ENCODE measurements at regions not wholly inside any gene's neighbourhood (a gene's known extent, or its start where the extent isn't known, plus 50 kb on each side); places are given as distances from the start of the nearest gene placed in this dataset.
A peak's percentile ranks its signal among the peaks of the same experiment; 100 is the strongest.
"Not testable (repeated sequence)": the region's sequence is repeated elsewhere in the genome, so short reads cannot be mapped to it uniquely, and the experiment has no call there.

DNA sequence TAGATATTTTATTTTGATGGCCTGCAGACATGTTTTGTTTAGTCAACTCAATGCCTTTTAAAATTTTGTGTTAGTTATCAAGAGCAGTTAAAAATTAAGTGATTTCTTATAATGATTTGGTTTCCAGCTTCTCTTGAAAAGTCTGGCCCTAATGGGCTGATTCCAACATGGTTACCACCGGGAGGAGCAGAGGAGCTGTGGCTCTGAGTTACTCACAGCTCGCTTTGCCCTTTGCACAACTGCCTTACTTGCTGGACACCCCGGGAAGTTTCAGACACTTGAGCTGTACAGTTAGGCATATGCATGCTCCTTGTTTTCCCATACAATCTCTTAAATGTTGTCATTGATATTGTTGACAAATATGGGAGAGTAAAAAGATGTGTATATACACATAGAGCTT lies 173.1 kb upstream of the MMS22L start:
- peak; percentile 5 for DNase-seq (ENCODE audit: low spot score)

DNA sequence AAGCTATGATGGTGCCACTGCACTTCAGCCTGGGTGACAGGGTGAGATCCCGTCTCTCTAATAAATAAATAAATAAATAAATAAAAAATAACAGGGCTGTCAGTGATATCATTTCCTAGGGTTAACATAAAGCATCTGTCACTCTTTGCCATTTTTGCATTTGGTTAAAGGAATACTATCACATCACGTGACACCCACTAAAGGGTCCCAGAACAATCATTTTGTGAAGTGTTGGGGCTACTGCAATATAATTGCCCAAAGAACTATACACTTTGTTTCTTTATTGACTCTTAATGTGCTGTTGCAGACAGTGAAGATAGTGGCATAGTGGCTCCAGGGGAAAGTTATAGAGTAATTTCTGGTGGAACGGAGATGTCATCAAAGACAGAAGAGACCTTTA lies 176.5 kb upstream of the MMS22L start:
- no peak for DNase-seq (ENCODE audit: low spot score)

DNA sequence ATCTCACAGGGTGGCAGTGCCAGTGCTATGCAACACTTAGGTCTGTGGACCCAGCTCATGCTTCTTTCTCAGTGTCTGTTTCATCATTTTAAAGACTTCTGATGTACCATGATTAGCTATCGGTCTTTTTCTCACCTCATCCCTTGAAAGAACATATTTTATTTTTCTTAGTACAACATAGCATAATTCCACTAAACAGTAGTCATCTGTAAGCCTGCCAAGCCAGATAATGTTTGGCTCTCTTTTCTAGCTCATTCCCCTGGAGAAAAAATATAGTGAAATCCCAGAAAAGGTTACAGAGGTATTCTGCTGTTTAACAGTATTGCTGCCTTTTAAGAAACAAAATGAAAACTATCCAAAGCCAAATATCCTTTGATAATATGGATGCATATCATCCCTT lies 177.0 kb upstream of the MMS22L start:
- DNase-seq (ENCODE audit: low spot score): no peak

DNA sequence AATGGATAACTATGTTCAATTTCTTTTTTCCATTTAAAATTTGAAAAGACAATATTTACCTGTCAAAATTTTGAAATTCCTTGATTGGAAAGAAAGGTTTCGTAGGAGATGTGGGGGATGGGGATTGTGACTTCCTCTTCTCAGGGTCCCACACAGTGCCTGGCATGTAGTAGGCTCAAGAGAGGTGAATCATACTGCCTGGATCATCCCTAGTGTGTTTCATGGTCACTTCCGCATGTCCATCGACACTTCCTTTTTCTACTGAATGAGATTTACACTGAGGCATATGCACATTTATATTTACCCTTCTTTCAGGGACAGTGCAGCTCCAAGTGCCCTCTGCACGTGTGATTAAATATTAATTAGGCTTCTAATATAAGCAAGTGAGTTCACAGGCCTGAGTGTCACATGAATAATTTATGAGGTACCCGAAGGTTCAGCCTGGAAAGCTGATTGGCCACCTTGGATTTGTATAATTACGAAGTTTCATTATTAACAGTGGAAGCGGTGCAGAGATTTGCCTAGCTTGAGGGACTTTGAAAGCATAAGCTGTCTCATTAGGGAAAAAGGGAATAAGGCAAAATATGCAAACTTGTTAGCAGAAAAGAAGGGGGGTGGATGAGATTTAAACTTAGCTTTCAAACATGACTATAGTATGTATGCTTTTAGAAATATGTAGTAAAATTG lies 177.5 kb upstream of the MMS22L start:
- no peak for DNase-seq (ENCODE audit: low spot score)

DNA sequence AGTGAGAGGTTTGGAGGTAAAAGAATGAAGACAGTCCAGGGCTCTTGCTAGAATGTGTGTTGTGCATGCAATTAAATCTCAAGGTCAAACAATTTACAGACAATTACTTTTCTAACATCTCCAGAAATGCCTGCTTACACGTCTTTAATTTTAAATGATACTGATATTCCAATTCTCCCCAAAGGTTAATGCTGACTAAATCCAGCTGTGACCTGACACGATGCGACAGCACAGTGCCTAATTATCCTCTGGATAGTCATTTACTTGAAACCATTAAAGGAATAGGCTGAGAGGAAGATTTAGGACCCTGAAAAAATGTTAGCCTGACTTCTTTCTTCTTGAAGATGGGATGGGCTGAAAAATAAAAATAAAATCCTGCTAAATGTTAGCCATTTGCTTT lies 178.2 kb upstream of the MMS22L start:
- DNase-seq (ENCODE audit: low spot score): no peak

DNA sequence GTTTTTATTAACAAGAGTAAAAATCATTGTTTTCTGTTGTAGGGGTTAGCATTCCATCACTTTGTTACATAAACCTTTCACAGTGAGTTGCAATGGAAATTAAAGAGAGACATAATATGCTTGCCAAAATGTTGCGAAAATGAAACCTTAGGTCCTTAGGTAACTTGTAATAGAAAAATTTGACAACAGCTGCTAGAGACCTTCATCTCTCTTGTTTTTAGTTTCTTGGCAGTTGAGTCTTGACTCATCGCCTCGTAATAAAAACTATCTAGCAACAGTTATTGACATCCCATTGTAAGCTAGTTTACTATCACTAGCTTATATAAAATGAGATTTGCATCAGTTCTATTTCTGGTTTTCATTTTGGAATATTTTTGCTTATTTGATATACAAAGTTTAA lies 179.0 kb upstream of the MMS22L start:
- DNase-seq (ENCODE audit: low spot score): no peak

DNA sequence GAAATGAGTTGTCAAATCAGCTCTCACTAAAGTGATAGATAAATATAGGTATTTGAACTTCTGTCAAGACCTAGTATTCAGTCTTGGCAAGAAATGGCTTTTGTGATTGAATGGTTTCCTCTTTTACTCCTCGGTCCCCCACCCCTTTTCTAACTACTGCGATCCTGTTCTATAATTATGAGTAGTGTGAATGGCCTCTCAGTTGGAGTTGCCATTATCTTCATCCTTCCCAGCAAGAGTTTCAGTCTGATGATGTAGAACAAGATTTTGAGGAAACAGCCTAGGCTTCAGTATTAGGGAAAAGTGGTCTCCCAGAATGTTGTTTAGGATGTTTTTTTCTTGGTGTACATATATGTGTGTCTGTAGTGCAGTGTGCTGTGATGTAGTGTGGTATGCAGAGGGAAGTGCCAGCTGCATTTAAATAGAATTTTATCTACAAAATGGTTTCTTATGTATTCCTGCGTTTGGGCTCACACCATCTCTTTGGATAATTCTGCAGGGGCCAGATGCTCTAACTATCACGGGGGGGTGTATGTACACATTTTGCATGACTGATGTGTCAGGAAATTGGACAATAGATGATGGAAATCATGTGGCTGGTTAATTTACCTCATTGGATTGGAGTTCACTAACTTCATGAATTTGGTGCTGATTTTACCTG lies 180.1 kb upstream of the MMS22L start:
- DNase-seq (ENCODE audit: low spot score): no peak

DNA sequence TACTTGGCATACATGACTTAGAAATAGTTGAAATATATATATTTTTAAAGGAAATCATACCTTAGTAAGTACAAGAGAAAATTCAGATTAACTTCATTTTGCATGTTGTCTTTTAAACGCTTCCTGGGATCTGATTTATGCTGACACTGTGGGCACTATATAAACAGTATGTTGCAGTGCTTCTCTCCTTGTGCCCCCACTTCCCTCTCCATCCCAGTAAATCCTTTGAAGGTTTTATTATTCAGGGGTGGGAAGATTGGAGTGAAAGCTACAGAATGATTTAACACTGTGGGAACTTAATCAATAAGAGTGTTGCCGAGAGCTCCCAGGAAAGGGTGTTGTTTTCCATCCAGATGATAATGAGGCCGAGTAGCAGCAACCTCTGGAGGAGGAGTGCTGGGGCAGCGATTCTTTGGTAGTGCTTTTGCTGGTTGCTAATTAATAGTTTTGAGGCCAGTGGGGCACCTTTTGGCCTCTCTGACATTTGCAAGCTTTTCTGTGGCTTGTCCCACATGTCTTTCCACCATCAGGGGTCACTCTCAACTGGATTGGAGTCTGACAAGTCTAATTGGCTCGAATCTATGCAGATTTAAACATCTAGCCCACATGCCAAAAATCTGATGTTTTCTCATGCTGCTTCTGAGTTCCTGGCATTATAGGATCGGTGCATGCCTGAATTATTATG lies 183.0 kb upstream of the MMS22L start:
- DNase-seq (ENCODE audit: low spot score): no peak

DNA sequence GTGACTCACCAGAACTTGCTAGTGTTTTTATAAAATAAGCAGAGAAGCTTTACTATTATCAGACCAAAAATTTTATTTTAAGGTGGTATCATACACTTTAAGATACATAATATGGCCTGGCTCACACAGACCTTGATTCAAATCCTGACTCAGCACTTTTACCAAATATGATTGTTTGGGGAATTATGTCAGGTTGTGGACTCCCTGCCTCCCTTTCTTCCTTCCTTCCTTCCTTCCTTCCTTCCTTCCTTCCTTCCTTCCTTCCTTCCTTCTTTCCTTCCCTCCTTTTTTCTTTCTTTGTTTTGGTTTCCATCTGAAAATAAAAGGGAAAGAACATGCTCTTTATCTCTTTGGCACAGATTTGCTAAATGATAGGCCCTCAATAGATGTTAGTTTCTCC lies 186.0 kb upstream of the MMS22L start:
- DNase-seq (ENCODE audit: low spot score): no peak

DNA sequence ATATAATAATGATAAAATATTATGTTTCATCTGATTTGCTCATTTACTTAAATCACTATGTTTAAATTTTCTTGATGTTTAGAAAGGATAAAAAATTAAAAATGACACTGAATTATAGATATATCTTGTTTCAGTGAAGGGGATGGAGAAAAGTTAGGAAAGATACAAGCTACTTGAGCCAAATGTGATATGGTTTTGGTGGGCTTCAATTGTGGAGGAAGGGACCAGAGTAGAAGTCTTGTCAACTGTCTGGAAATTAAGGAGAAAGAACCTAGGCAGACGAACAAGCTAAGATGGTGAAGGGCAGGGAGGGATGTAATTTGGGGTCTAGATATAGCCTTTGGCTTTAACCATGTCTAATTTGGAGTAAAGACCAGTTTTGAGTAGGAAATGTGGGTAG lies 186.4 kb upstream of the MMS22L start:
- no peak for DNase-seq (ENCODE audit: low spot score)

DNA sequence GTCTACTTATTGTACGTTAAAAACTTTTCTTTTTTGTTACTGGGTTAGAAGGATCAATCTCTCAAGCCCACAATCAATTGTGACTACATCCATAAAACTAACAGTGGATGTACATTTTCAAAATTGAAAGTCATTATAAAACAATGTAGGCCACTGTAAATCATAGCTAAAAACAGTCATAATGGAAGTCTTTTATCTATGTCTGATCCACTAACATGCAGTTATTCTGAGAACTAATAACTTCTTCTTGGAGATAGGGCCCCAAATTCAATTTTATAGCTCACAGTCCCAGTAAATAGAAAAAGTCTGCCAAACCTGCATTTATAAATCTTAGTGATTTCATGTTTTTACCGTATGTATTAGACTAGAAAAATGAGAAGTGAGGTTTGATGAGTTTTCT lies 187.3 kb upstream of the MMS22L start:
- no peak for DNase-seq (ENCODE audit: low spot score)

DNA sequence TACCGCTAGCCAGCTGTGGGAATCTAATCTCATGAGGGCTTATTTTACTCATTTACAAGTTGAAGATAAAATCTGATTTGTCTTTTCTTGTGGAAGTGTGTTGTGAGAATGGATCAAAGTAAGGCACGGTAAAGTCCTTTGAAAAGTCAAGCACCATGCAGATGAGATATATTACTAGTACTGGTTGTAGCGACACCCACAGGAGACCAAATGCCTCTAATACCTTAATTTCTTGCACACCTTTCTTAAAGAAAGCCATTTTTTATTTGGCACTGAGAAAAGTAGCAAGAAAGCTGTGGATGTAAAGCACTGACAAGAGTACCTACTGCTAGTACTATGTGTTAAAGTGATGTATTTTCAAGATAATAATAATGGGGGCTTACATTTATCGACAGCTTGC lies 191.0 kb upstream of the MMS22L start:
- no peak for DNase-seq (ENCODE audit: low spot score)

DNA sequence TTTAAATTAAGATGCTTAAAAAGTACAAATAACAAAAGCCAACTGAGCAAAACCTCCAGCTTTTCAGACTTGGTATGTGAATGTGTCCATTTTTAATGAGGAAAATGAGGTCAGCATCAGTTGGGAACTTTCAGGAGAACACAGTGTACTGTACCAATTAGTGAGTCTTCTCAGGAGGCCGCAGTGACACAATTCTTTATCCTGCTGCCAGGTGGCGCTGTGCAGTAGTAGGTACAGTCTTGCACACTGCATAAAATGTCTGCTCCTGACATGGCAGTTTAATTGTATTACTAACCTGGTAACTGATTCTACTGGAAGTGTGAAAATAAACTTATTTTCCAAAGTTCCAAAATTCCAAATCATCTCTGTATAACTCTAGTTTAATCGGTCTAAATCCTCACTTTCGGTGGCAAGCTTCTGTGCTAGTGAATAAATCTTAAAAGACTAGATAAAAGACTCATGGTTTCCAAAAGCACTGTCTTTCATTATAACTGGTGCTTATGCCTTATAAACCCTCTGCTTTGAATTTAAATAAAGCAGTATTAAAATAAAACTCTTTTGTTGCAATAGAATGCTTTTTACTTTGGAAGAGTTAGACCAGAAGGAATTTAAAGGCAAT lies 214.8 kb upstream of the MMS22L start:
- DNase-seq (ENCODE audit: low spot score): peak; percentile 56

DNA sequence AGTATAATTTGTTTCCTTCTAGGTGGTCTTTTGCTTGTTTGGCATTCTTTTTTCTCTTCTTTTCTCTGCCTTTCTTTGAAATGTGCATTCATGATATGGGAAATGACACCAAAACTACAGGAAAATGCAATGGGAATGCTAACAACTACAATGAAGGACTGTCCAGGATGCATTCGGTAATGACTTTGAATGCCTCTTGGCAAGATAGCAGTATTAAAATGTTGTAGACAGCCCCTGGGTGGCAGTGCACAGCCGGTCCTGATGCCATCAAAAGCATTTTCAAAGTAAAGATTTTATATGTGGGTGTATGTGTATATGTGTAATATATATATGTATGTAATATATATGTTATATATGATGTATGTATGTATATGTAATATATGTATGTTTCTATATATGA lies 218.8 kb upstream of the MMS22L start:
- no peak for DNase-seq (ENCODE audit: low spot score)

DNA sequence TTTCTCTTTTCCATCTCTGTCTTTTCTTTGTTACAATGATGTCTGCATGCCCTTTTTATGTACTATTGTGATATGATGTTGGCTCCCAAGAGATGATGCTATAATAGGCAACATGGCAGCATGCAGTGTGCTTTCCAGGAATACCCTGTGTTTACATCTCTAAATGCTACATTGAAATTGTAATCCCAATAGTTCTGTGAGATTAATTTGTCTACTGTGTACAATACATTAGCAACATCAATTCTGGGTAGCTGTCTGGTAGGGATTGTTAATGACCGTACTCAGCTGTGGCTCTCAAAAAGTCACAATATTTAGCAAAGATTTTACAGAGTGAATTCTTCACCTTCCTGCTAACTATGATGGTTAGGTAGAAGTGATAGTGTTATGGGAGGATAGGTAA lies 225.6 kb upstream of the MMS22L start:
- DNase-seq (ENCODE audit: low spot score): no peak

DNA sequence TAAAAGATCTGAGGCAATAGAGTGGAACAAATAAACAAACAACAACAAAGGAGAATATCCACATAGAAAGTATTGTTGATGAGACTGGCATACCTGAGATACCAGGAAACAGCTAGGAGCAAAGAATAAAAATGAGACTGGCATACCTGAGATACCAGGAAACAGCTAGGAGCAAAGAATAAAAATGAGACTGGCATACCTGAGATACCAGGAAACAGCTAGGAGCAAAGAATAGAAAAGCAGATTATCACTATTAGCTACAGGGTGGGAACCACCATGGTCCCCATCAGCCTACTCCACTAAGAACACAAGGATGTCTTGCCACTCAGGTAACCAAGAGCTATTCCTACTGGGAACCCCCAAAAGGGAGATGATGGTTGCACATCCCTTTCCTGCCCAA lies 230.2 kb upstream of the MMS22L start:
- DNase-seq (ENCODE audit: low spot score): not testable (repeated sequence)

DNA sequence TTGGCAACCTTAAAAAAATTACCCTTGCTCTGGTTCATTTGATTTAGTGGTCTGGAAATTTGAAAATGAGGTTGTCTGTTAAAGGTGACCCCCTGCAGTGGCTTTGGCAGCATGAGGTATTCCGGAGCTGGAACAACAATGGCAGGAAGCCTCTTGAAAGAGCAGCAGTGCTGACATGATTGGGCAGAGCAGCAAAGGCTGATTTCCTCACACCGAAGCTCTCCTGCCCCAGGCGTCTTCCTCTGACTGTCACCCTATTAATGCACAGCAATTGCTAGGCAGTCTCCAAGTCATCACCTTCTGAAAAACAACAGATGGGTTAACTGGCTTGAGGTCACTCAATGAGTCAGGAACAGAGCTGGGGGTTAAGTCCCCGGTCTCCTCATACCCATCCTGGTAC lies 241.8 kb upstream of the MMS22L start:
- no peak for DNase-seq (ENCODE audit: low spot score)

DNA sequence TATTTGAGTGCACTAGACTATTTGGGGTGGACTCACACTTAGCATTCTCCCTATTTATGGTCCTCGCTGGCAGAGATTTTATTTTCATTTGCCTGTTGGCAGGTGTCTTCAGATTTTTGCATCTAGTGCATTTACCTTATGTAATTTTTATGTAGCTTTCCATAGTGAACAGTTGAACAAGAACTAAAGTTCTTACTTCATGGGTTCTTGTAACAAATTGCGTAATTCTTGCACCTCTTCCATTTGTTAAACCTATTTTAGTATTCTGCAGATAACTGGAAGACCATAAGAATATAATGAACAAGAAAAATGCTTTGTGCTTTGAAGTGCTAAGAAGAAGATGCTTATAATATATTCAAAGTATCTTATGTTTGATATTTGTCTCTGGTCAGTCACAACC lies 252.8 kb upstream of the MMS22L start:
- DNase-seq (ENCODE audit: low spot score): no peak

DNA sequence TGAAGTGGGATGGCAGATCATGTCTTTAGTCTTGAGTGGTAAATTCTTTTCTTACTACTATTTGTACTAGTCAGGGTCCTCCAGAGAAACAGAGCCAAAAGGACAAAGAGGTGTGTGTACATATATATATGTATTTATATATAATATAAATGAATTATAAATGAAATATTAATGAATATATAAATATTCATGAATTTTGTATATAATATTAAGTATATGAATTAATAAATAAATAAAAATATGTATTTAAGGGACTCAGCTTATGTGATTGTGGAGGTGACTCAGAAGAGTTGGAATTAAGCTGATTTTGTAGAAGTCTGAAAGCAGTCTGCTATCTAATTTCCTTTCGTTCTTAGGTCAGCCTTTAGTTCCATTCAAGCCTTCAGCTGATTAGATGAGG lies 265.3 kb upstream of the MMS22L start:
- DNase-seq (ENCODE audit: low spot score): no peak

DNA sequence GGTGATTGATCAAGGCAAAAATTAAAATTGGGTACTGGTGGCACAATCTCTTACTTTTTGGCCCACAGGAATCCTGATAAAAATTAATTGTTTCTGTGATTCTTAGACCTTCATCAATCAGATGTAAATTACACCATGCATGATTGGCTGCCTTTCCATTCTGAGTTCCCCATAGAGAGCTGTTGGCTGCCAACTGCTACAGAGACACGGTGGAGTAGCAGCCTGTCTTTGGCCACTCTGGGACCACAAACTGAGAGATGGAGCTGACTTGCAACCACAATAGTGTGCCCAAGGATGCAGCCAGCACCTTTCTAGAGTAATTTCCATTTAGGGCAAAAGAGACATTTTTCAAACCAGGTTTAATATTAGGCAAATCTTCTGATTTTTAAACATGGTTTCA lies 274.3 kb upstream of the MMS22L start:
- no peak for DNase-seq (ENCODE audit: low spot score)

DNA sequence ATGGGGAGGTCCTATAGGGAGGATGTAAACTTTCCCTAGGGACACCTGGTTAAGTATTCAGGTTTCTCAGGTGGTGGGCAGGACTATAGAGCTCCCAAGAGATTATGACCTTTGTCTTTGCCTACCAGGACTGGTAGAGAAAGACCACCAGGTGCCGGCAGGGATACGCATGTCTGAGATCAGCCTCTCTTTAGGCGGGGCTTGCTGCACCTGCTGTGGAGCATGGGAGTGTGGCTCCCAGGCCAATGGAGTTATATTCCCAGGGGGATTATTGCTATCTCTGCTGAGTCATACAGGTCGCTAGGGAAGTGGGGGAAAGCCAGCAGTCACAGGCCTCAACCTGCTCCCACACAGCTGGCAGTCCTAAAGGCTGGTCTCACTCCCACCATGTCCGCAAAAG lies 280.5 kb upstream of the MMS22L start:
- DNase-seq (ENCODE audit: low spot score): no peak

DNA sequence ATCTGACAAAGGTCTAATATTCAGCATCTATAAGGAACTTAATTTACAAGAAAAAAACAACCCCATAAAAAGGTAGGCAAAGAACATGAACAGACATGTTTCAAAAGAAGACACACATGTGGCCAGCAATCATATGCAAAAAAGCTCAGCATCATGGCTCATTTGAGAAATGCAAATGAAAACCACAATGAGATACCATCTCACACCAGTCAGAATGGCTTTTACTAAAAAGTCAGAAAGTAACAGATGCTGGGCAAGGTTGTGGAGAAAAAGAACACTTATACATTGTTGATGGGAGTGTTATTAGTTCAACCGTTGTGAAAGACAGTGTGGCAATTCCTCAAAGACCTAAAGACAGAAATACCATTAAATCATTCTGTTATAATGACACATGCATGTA lies 289.9 kb upstream of the MMS22L start:
- no peak for DNase-seq (ENCODE audit: low spot score)

DNA sequence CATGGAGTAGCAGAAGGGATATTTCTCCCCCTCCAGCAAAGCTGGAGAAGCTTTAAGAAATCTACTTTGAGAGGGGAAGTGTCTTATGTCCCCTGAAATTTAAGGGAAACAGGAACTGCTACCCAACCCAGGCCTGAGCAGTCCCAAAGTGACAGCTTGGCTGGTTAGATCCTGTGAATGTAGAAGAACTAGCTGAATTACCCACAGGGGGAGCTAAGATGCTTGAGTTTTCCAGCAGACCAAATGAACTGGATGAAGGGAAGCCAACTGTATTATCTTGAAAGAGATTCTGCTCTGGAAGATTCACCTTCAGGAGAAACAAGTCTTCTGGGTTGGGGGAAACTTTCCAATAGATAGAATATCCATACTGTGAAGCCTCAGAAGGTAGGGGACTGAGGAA lies 303.3 kb upstream of the MMS22L start:
- DNase-seq (ENCODE audit: low spot score): peak; percentile 40
